Embryonic facial prominence (tissue), 1 donor: ENCODE measurements at regions not wholly inside any gene's neighbourhood (a gene's known extent, or its start where the extent isn't known, plus 50 kb on each side); places are given as distances from the start of the nearest gene placed in this dataset.
A peak's percentile ranks its signal among the peaks of the same experiment; 100 is the strongest.

ENCODE experiments used
- DNase-seq: peaks from one replicate; pipeline ENCODE4 v3.0.0-alpha.2; 2016; ENCODE audit errors: extremely low spot score

- no peak for DNase-seq
Measured at GRCh38 chr18:7482342-7482741, 84.8 kb upstream of the PTPRM start.

GRCh38 chr18:7485616-7486015, 81.5 kb upstream of the PTPRM start:
- DNase-seq = no peak

GRCh38 chr18:7488571-7488970, 78.5 kb upstream of the PTPRM start:
- no peak for DNase-seq

- no peak for DNase-seq
Measured at GRCh38 chr18:7490104-7490503, 77.0 kb upstream of the PTPRM start.

GRCh38 chr18:7492385-7492784, 74.7 kb upstream of the PTPRM start:
- DNase-seq = no peak

GRCh38 chr18:7497081-7497480, 70.0 kb upstream of the PTPRM start:
- DNase-seq = no peak

GRCh38 chr18:7511106-7511505, 56.0 kb upstream of the PTPRM start:
- DNase-seq = no peak

GRCh38 chr18:7512348-7512747, 54.8 kb upstream of the PTPRM start:
- DNase-seq = peak; percentile 31

- no peak for DNase-seq
Measured at GRCh38 chr18:7512990-7513389, 54.1 kb upstream of the PTPRM start.

- no peak for DNase-seq
Measured at GRCh38 chr18:7514796-7515440, 52.2 kb upstream of the PTPRM start.

- DNase-seq = no peak
Measured at GRCh38 chr18:7516266-7517117, 50.6 kb upstream of the PTPRM start.
